H1 (cell line): ENCODE measurements at regions not wholly inside any gene's neighbourhood (a gene's known extent, or its start where the extent isn't known, plus 50 kb on each side); places are given as distances from the start of the nearest gene placed in this dataset.

ENCODE experiments used
- CTCF ChIA-PET: fragments of 300-600 bp; sonication (Branson Sonifier 250); formaldehyde crosslinking; loops from one replicate; lab custom pipeline; 2021; ENCODE audit not compliant: partially characterized antibody; lab: Charles Lee
- POLR2A ChIA-PET: fragments of 300-600 bp; sonication (Branson Sonifier 250); formaldehyde crosslinking; loops from one replicate; lab custom pipeline; 2021; ENCODE audit warnings: inconsistent platforms; ENCODE audit not compliant: partially characterized antibody; lab: Charles Lee
- DNase-seq, 2 experiments: peaks; one replicate each; pipeline versions ENCODE4 v3.0.0 to v3.0.0-alpha.2; 2010 to 2022; ENCODE audit warnings: low spot score in 2 of 2, low read depth in 1 of 2, mixed read lengths in 1 of 2
- FAIRE-seq: peaks from 2 replicates; lab custom pipeline; 2011; peaks lifted over from hg19 to GRCh38; lab: Jason Lieb, UNC
- H2AFZ ChIP-seq: 2 replicates; pipeline ENCODE4 v1.8.1; 2012; ENCODE audit warnings: low read length, inconsistent platforms
- H2AK5ac ChIP-seq: 2 replicates; pipeline ENCODE4 v1.6.1; 2013; ENCODE audit warnings: low read depth, low read length
- H2BK120ac ChIP-seq: replicated peaks from 2 replicates; pipeline ENCODE3; 2013; ENCODE audit warnings: low read depth, low read length, inconsistent platforms
- H2BK12ac ChIP-seq: 2 replicates; pipeline ENCODE4 v1.6.1; 2013; ENCODE audit warnings: low read depth, low read length
- H2BK15ac ChIP-seq: 2 replicates; pipeline ENCODE4 v1.6.1; 2013; ENCODE audit warnings: low read length
- H2BK20ac ChIP-seq: 2 replicates; pipeline ENCODE4 v1.6.1; 2013; ENCODE audit warnings: low read length
- H2BK5ac ChIP-seq: 2 replicates; pipeline ENCODE4 v1.6.1; 2013; ENCODE audit warnings: low read depth, low read length
- H3K14ac ChIP-seq: 2 replicates; pipeline ENCODE4 v1.6.1; 2013; ENCODE audit warnings: inconsistent platforms; ENCODE audit not compliant: insufficient read length
- H3K18ac ChIP-seq: 2 replicates; pipeline ENCODE4 v1.6.1; 2013; ENCODE audit warnings: low read length; ENCODE audit errors: extremely low read depth
- H3K23ac ChIP-seq: 2 replicates; pipeline ENCODE4 v1.6.1; 2013; ENCODE audit warnings: inconsistent platforms; ENCODE audit not compliant: insufficient read length
- H3K23me2 ChIP-seq: 2 replicates; pipeline ENCODE4 v1.6.1; 2013; ENCODE audit warnings: low read depth, low read length
- H3K27ac ChIP-seq: 2 replicates; pipeline ENCODE4 v1.6.1; 2011; ENCODE audit warnings: low read depth, low read length, inconsistent platforms
- H3K27me3 ChIP-seq, 4 experiments: replicated peaks in 1 of 4; 1 replicate in 1 of 4; 2 replicates in 3 of 4; pipeline versions ENCODE4 v1.6.1 to v1.8.1; 2011 to 2013; ENCODE audit warnings: low read length in 3 of 4, mild to moderate bottlenecking in 3 of 4, inconsistent platforms in 2 of 4, mixed read lengths in 2 of 4, moderate library complexity in 1 of 4; ENCODE audit not compliant: control insufficient read depth in 3 of 4, insufficient read depth in 3 of 4; ENCODE audit errors: extremely low read depth in 1 of 4
- H3K36me3 ChIP-seq, 4 experiments: 2 replicates each; pipeline versions ENCODE4 v1.6.1 to v1.8.1; 2011 to 2013; ENCODE audit warnings: mild to moderate bottlenecking in 4 of 4, low read length in 3 of 4, moderate library complexity in 2 of 4, control low read depth in 1 of 4, inconsistent platforms in 1 of 4; ENCODE audit not compliant: insufficient read depth in 4 of 4, control insufficient read depth in 2 of 4
- H3K4ac ChIP-seq: replicated peaks from 2 replicates; pipeline ENCODE3; 2013; ENCODE audit warnings: low read length, low read depth, mixed read lengths, inconsistent platforms; ENCODE audit not compliant: insufficient read length
- H3K4me1 ChIP-seq, 4 experiments: replicated peaks in 1 of 4; 1 replicate in 1 of 4; 2 replicates in 3 of 4; pipeline versions ENCODE4 v1.6.1 to v1.8.1; 2011 to 2013; ENCODE audit warnings: low read length in 3 of 4, inconsistent platforms in 2 of 4, mixed read lengths in 1 of 4; ENCODE audit not compliant: insufficient read depth in 4 of 4, control insufficient read depth in 3 of 4
- H3K4me2 ChIP-seq, 2 experiments: 2 replicates each; pipeline versions ENCODE4 v1.6.1 to v1.8.1; 2011 to 2013; ENCODE audit warnings: low read depth in 2 of 2, low read length in 2 of 2, control low read depth in 1 of 2, inconsistent platforms in 1 of 2, mild to moderate bottlenecking in 1 of 2; ENCODE audit not compliant: insufficient read depth in 1 of 2
- H3K4me3 ChIP-seq, 4 experiments: fragments of 200-600, 300-600 bp in 1 of 4; sonication (generic), shearing (Covaris generic), sonication (Bioruptor Twin) in 1 of 4; 2 replicates each; pipeline versions ENCODE4 v1.5.1 to v1.8.1; 2011 to 2016; ENCODE audit warnings: low read length in 4 of 4, low read depth in 3 of 4, control low read depth in 2 of 4, inconsistent platforms in 2 of 4, mild to moderate bottlenecking in 2 of 4, mixed read lengths in 1 of 4, moderate library complexity in 1 of 4; ENCODE audit not compliant: insufficient read depth in 2 of 4; ENCODE audit errors: extremely low read depth in 1 of 4
- H3K56ac ChIP-seq: replicated peaks from 2 replicates; pipeline ENCODE3; 2013; ENCODE audit warnings: low read depth, mild to moderate bottlenecking, mixed read lengths, low read length, inconsistent platforms; ENCODE audit not compliant: insufficient read length
- H3K79me1 ChIP-seq: 2 replicates; pipeline ENCODE4 v1.6.1; 2013; ENCODE audit warnings: low read depth, low read length, control low read depth
- H3K79me2 ChIP-seq, 2 experiments: 2 replicates each; pipeline versions ENCODE4 v1.6.1 to v1.8.1; 2012 to 2013; ENCODE audit warnings: low read length in 2 of 2, mild to moderate bottlenecking in 2 of 2, inconsistent platforms in 1 of 2; ENCODE audit not compliant: insufficient read depth in 2 of 2, control insufficient read depth in 1 of 2
- H3K9ac ChIP-seq, 4 experiments: replicated peaks in 1 of 4; 1 replicate in 1 of 4; 2 replicates in 3 of 4; pipeline versions ENCODE4 v1.6.1 to v1.8.1; 2011 to 2013; ENCODE audit warnings: low read depth in 3 of 4, low read length in 3 of 4, control low read depth in 2 of 4, mild to moderate bottlenecking in 2 of 4, moderate library complexity in 2 of 4, inconsistent platforms in 1 of 4; ENCODE audit errors: extremely low read depth in 1 of 4
- H3K9me3 ChIP-seq, 2 experiments: 2 replicates each; pipeline versions ENCODE4 v1.6.1 to v1.8.1; 2012 to 2013; ENCODE audit warnings: mild to moderate bottlenecking in 2 of 2, moderate library complexity in 2 of 2, control low read depth in 1 of 2, inconsistent platforms in 1 of 2, low read depth in 1 of 2, low read length in 1 of 2, mixed read lengths in 1 of 2; ENCODE audit not compliant: insufficient read depth in 2 of 2
- H4K20me1 ChIP-seq, 2 experiments: replicated peaks in 1 of 2; 2 replicates each; pipeline versions ENCODE3 to v1.8.1; 2011 to 2013; ENCODE audit warnings: inconsistent platforms in 2 of 2, low read length in 2 of 2, mild to moderate bottlenecking in 1 of 2; ENCODE audit not compliant: insufficient read depth in 2 of 2, control insufficient read depth in 1 of 2
- H4K5ac ChIP-seq: 2 replicates; pipeline ENCODE4 v1.6.1; 2013; ENCODE audit warnings: low read length, low read depth, mixed read lengths, inconsistent platforms; ENCODE audit not compliant: insufficient read length
- H4K8ac ChIP-seq: 2 replicates; pipeline ENCODE4 v1.8.0; 2013; ENCODE audit warnings: mild to moderate bottlenecking, moderate library complexity, low read length, inconsistent platforms; ENCODE audit not compliant: insufficient read depth; ENCODE audit errors: extremely low read depth
- H4K91ac ChIP-seq: replicated peaks from 2 replicates; pipeline ENCODE3; 2013; ENCODE audit warnings: low read length, mixed read lengths, inconsistent platforms; ENCODE audit not compliant: insufficient read length
- BACH1 ChIP-seq: IDR thresholded peaks from 2 replicates; pipeline ENCODE4 v1.6.1; 2012; ENCODE audit warnings: low read length, improper control_type of control experiment
- CBX5 ChIP-seq: fragments of 300-800, 300-1000 bp; sonication (generic); IDR thresholded peaks from 2 replicates; pipeline ENCODE4 v1.7.1; 2016; ENCODE audit warnings: antibody characterized with exemption, low read length, low read depth
- CHD2 ChIP-seq: IDR thresholded peaks from 2 replicates; pipeline ENCODE4 v1.6.1; 2012; ENCODE audit warnings: low read length, improper control_type of control experiment
- EZH2 ChIP-seq: fragments of 200-600 bp; sonication (generic); IDR thresholded peaks from 2 replicates; pipeline ENCODE4 v1.7.1; 2012; ENCODE audit warnings: low read depth, mild to moderate bottlenecking, moderate library complexity, low read length, inconsistent platforms; ENCODE audit not compliant: severe bottlenecking
- JUND ChIP-seq: IDR thresholded peaks from 2 replicates; pipeline ENCODE4 v1.6.1; 2011; ENCODE audit warnings: mild to moderate bottlenecking, improper control_type of control experiment, low read length
- RNF2 ChIP-seq: fragments of 200-900, 300-1000 bp; sonication (generic); IDR thresholded peaks from 2 replicates; pipeline ENCODE4 v1.7.1; 2016; ENCODE audit warnings: borderline replicate concordance, low read depth, mild to moderate bottlenecking, antibody characterized with exemption, low read length; ENCODE audit not compliant: poor library complexity, severe bottlenecking; ENCODE audit errors: missing control alignments
- SP2 ChIP-seq: IDR thresholded peaks from 2 replicates; pipeline ENCODE4 v1.6.1; 2012; ENCODE audit warnings: mild to moderate bottlenecking, low read length, inconsistent platforms
- SRF ChIP-seq: IDR thresholded peaks from 2 replicates; pipeline ENCODE4 v1.6.1; 2011; ENCODE audit warnings: mild to moderate bottlenecking, low read depth, low read length, moderate library complexity
- TBP ChIP-seq: IDR thresholded peaks from 2 replicates; pipeline ENCODE4 v1.6.1; 2011; ENCODE audit warnings: low read depth, low read length, improper control_type of control experiment
- WGBS, 2 experiments: shearing (Covaris generic) in 1 of 2; methylation state at CpG; one replicate each; pipeline versions ENCODE4 v1.1.6 to v1.1.7; 2013 to 2015; ENCODE audit warnings: low lambda C conversion rate in 2 of 2, mixed read lengths in 2 of 2, inconsistent platforms in 1 of 2, low coverage in 1 of 2, missing lambda C conversion rate in 1 of 2; ENCODE audit not compliant: insufficient replicate concordance in 2 of 2, insufficient coverage in 1 of 2, insufficient read length in 1 of 2; ENCODE audit errors: extremely low coverage in 1 of 2, missing lambda C conversion rate in 1 of 2; 5-methylcytosine and 5-hydroxymethylcytosine counted together

DNA sequence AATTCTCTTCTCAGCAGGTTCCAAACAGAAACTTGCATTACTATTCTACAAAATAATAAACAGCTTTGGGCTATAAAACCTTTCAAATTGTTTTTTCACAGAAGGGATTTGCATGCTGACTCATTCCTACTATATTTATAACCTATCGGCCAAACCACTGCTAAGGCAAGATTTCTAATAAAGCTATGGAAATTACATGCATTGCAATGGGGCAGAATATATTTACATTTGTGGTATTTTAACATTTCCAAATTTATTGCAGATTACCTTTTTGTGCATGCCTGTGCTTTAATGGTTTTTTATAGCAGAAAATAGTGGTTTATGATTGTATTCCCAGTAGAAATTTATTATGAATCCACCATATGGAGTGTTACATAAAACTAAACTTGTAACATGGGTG lies 69.0 kb upstream of the NPVF start:
- no peak overlapping the region for H3K9ac ChIP-seq
- CTCF ChIA-PET = interaction anchor here (1.1 to 2.0 kb wide), 3 partner anchors 12 to 37 kb away, joined by 3 to 5 read pairs (median 3); no protein-coding TSS in a partner anchor
- no peak overlapping the region for H2BK12ac ChIP-seq
- no peak overlapping the region for H4K8ac ChIP-seq
- no peaks in the 10 kb centered on the region for H3K79me1 ChIP-seq
- no peak overlapping the region for H3K27ac ChIP-seq
- H4K91ac ChIP-seq = no peak overlapping the region
- POLR2A ChIA-PET = no interaction called here
- no peaks in the 10 kb centered on the region for H3K79me2 ChIP-seq
- H3K56ac ChIP-seq = no peak overlapping the region
- no peak overlapping the region for H3K4ac ChIP-seq
- no peak overlapping the region for H3K4me2 ChIP-seq
- H4K20me1 ChIP-seq = no peaks in the 10 kb centered on the region
- no peak overlapping the region for H2BK120ac ChIP-seq
- no peak overlapping the region for H3K4me3 ChIP-seq
- H3K27me3 ChIP-seq = no peaks in the 10 kb centered on the region
- no peak overlapping the region for H3K14ac ChIP-seq
- H3K9me3 ChIP-seq = no peaks in the 10 kb centered on the region
- H2BK20ac ChIP-seq = no peak overlapping the region
- H3K36me3 ChIP-seq = no peaks in the 10 kb centered on the region
- no peak overlapping the region for H4K5ac ChIP-seq
- no peak overlapping the region for H2BK5ac ChIP-seq
- no peaks in the 10 kb centered on the region for H3K23me2 ChIP-seq
- no peak for FAIRE-seq
- H3K4me1 ChIP-seq = peaks cover 0 to 2% (median 0%) of the 10 kb centered on the region in 4 experiments; a peak in 2 of 7 replicates
- DNase-seq = no peak
- no peak overlapping the region for H3K23ac ChIP-seq
- WGBS, 2 experiments = 86% methylated on average over 1 of the region's 1 CpG; no CpG with 5 or more reads in 1 of the 2 experiments
- no peak overlapping the region for H2AK5ac ChIP-seq
- H2BK15ac ChIP-seq = no peak overlapping the region
- no peak overlapping the region for H3K18ac ChIP-seq
- no peak overlapping the region for H2AFZ ChIP-seq
- TF ChIP-seq TBP (no peak), JUND (no peak), CHD2 (no peak), RNF2 (no peak), BACH1 (no peak), EZH2 (no peak), SP2 (no peak), SRF (no peak), CBX5 (no peak)
